ENCODE measurements at regions not wholly inside any gene's neighbourhood (a gene's known extent, or its start where the extent isn't known, plus 50 kb on each side); places are given as distances from the start of the nearest gene placed in this dataset.

DNA sequence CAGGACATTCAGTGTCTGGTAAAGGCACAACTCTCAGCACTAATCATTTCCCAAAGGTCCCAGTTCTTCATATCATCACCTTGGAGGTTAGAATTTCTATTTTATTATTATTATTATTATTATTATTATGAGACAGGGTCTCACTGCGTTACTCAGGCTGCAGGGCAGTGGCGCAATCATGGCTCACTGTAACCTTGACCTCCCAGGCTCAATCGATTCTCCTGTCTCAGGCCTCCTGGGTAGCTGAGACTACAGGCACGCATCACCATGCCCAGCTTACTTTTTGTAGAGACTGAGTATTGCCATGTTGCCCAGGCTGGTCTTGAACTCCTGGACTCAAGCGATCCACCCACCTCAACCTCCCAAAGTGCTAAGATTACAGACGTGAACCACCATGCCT is 91.8 kb upstream of the DOCK1 start:
- Histone ChIP-seq H3K9me3 (no peaks in the 10 kb centered on the region), H3K4me1 (no peaks in the 10 kb centered on the region), H3K27ac (no peak overlapping the region), H3K36me3 (no peaks in the 10 kb centered on the region), H3K4me3 (no peak overlapping the region), H3K27me3 (peaks cover 0 to 3% (median 0%) of the 10 kb centered on the region in 4 donors)
- 90 to 94% methylated on average over 3 to 6 of the region's 6 CpGs for WGBS, 2 donors
- DNase-seq = no peak
- intact Hi-C loops (cut with DNase I) = no loop called here
- TF ChIP-seq, protein P1, sequence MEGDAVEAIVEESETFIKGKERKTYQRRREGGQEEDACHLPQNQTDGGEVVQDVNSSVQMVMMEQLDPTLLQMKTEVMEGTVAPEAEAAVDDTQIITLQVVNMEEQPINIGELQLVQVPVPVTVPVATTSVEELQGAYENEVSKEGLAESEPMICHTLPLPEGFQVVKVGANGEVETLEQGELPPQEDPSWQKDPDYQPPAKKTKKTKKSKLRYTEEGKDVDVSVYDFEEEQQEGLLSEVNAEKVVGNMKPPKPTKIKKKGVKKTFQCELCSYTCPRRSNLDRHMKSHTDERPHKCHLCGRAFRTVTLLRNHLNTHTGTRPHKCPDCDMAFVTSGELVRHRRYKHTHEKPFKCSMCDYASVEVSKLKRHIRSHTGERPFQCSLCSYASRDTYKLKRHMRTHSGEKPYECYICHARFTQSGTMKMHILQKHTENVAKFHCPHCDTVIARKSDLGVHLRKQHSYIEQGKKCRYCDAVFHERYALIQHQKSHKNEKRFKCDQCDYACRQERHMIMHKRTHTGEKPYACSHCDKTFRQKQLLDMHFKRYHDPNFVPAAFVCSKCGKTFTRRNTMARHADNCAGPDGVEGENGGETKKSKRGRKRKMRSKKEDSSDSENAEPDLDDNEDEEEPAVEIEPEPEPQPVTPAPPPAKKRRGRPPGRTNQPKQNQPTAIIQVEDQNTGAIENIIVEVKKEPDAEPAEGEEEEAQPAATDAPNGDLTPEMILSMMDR (IDR thresholded peaks at IDR 0.05) = no peak
- TF ChIP-seq POLR2A (IDR thresholded peaks at IDR 0.05) = no peak

DNA sequence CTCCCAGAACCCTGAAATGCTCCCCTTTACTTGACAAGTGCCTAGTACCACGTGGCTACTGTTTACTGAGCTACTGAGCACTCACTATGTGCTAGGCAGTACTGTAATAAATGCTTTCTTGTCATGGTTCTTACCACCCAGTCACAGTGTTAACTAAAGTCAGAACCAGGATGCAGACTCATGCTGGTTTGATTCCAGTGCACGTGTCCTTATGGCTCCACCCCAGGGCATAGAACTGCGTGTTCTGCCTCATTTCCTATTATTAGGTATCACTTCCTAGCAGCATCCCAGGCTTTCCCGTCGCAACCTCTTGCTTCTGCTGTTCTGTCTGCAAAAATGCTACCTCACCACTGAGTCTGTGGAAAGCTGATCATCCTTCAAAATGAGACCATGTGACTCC is 71.7 kb upstream of the DOCK1 start:
- peaks cover 0 to 7% (median 0%) of the 10 kb centered on the region in 3 donors for H3K4me1 ChIP-seq
- peaks cover 0 to 9% (median 0%) of the 10 kb centered on the region in 4 donors for H3K27me3 ChIP-seq
- DNase-seq = no peak
- H3K27ac ChIP-seq = no peak overlapping the region
- TF ChIP-seq, protein P1 (IDR thresholded peaks at IDR 0.05) = no peak
- TF ChIP-seq POLR2A (IDR thresholded peaks at IDR 0.05) = no peak
- H3K9me3 ChIP-seq = peaks cover 0 to under 1% (median 0%) of the 10 kb centered on the region in 3 donors
- intact Hi-C loops (cut with DNase I) = no loop called here
- 40 to 50% methylated on average over 2 to 5 of the region's 5 CpGs for WGBS, 2 donors
- no peak overlapping the region for H3K4me3 ChIP-seq
- no peaks in the 10 kb centered on the region for H3K36me3 ChIP-seq

DNA sequence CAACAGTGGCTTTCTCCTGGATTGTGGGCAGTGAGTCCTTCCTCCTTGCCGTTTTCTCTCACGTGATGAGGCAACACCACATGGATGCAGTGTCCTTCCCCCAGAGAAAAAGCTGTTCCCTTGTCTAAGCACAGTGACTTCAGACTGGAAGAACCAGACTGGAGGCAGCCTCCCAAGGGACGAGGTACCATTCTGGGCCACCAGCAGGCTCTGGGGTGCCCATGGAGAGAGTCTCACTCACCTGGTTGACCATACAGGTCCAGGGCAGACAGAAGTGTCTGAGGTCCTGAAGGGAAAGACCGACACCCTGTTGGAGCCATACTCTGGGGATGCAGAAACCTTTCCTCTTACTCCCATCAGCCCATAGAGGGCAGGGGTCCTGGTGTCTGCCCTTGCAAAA is 69.2 kb upstream of the DOCK1 start:
- no peak overlapping the region for H3K27ac ChIP-seq
- H3K4me3 ChIP-seq = no peak overlapping the region
- no peaks in the 10 kb centered on the region for H3K36me3 ChIP-seq
- peaks cover 0 to 31% (median 0%) of the 10 kb centered on the region in 3 donors for H3K4me1 ChIP-seq
- intact Hi-C loops (cut with DNase I) = no loop called here
- WGBS, 2 donors = 100% methylated on average over 1 of the region's 4 CpGs; no CpG with 5 or more reads in 1 of the 2 donors
- H3K9me3 ChIP-seq = no peaks in the 10 kb centered on the region
- TF ChIP-seq, protein P1 (IDR thresholded peaks at IDR 0.05) = no peak
- no peak for TF ChIP-seq POLR2A (IDR thresholded peaks at IDR 0.05)
- H3K27me3 ChIP-seq = peaks cover 0 to 9% (median 0%) of the 10 kb centered on the region in 4 donors
- DNase-seq = no peak

DNA sequence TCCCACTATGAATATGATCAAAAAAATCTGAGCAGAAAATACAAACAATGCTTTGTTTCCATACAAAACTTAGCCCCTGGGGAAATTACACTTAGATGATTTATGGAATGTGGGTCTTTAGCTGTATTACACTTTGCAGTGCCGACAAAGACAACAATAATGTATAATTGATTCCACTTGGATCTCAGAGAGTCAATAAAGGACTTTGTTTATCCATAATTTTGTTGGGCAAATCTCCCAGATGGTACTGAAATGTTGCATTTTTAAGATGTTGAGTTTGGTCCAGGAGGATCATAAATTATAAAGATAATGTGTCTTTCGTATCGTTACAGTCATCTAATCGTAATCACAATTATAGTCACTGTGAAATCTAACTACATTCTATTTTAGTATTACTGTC is 66.9 kb upstream of the DOCK1 start:
- H3K27me3 ChIP-seq = peaks cover 0 to 8% (median 0%) of the 10 kb centered on the region in 4 donors
- no peak for DNase-seq
- intact Hi-C loops (cut with DNase I) = no loop called here
- 26 to 38% methylated on average over 4 of the region's 4 CpGs for WGBS, 2 donors
- no peak overlapping the region for H3K27ac ChIP-seq
- H3K4me3 ChIP-seq = no peak overlapping the region
- no peaks in the 10 kb centered on the region for H3K9me3 ChIP-seq
- TF ChIP-seq POLR2A (IDR thresholded peaks at IDR 0.05) = no peak
- TF ChIP-seq, protein P1 (IDR thresholded peaks at IDR 0.05) = no peak
- H3K4me1 ChIP-seq = peaks cover 0 to 36% (median 0%) of the 10 kb centered on the region in 3 donors
- no peaks in the 10 kb centered on the region for H3K36me3 ChIP-seq

DNA sequence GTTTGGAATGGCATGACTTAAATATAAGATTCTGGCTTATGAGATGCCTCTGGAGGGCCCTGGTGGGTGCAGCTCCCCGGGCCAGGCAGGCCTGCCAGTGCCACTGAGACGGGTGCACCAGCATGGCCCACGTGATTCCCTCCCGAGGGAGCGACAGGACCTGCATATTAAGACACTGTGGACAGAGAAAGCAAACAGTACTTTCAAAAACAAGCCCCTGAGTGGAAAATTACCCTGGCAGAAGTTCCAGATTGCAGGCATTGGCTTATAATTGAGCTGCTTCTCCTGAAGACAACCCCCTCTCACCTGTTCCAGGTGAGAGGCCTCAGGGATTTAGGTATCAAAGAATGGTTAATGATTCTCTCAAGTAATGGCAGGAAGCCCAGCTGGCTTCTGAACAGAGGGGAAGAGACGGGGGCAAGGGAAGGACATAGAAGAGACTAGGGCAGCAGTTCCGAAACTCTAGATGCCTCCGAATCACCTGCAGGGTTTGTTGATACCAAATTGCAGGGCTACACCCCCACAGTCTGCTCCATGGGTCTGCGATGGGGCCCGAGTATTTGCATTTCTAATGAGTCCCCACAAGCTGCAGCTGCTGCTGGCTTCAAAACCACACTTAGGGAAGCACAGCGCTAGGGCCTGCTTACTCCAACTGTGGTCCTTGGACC is 66.0 kb upstream of the DOCK1 start:
- no peak overlapping the region for H3K4me3 ChIP-seq
- 23 to 24% methylated on average over 2 to 10 of the region's 11 CpGs for WGBS, 2 donors
- TF ChIP-seq POLR2A (IDR thresholded peaks at IDR 0.05) = no peak
- TF ChIP-seq, protein P1 (IDR thresholded peaks at IDR 0.05) = no peak
- intact Hi-C loops (cut with DNase I) = no loop called here
- no peak overlapping the region for H3K27ac ChIP-seq
- no peaks in the 10 kb centered on the region for H3K27me3 ChIP-seq
- DNase-seq = no peak
- H3K36me3 ChIP-seq = no peaks in the 10 kb centered on the region
- H3K4me1 ChIP-seq = peaks cover 0 to 36% (median 0%) of the 10 kb centered on the region in 3 donors
- H3K9me3 ChIP-seq = no peaks in the 10 kb centered on the region
